ACHN (cell line): ENCODE measurements at regions not wholly inside any gene's neighbourhood (a gene's known extent, or its start where the extent isn't known, plus 50 kb on each side); places are given as distances from the start of the nearest gene placed in this dataset.
A peak's percentile ranks its signal among the peaks of the same experiment; 100 is the strongest.
"Not testable (repeated sequence)": the region's sequence is repeated elsewhere in the genome, so short reads cannot be mapped to it uniquely, and the experiment has no call there.

Experiments
- DNase-seq: peaks from one replicate; pipeline ENCODE4 v3.0.0-alpha.2; 2015
- in situ Hi-C: cut with HindIII; loops from 2 replicates; pipeline ENCODE4 v1.10.0; 2017; ENCODE audit warnings: low sequenced_read_pairs, low pct_ligation_motif_present, low pct_unique_long_range_greater_than_20kb

GRCh38 chr12:76292891-76293290 is 55.3 kb downstream of the BBS10 start:
- DNase-seq, in situ Hi-C loops: not testable (repeated sequence)

GRCh38 chr12:76292305-76292704 is 55.9 kb downstream of the BBS10 start:
- in situ Hi-C loops = not testable (repeated sequence)
- DNase-seq = peak; percentile 35

- in situ Hi-C loops = no loop called here
- no peak for DNase-seq
Measured at GRCh38 chr12:76290963-76291859, 57.0 kb downstream of the BBS10 start.

GRCh38 chr12:76288218-76288617 is 60.0 kb downstream of the BBS10 start:
- in situ Hi-C loops = no loop called here
- DNase-seq = no peak

- peak; percentile 26 for DNase-seq
- in situ Hi-C loops = no loop called here
Measured at GRCh38 chr12:76284816-76285750, 63.1 kb downstream of the BBS10 start.

GRCh38 chr12:76282744-76283143 is 65.5 kb downstream of the BBS10 start:
- in situ Hi-C loops = no loop called here
- DNase-seq = no peak

DNA sequence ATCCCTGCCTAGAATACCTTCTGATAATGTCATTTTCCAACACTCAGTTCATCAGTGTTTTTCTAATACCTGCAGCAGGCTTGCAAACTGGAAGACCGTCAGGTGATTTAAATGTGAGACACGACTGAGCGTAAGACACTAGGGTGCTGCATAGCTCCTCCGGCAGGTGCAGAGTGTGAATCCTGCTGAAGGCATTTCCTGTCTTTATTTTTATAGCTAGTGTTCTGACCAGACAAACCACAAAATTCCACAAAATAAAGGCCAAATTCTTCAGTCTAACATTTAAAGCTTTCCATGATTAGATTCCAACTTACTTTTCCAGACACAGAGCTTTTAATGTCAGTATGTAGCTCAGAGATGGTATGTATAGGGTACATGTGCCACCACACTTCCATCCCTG is 70.7 kb downstream of the BBS10 start:
- in situ Hi-C loops = no loop called here
- peak; percentile 72 for DNase-seq

DNA sequence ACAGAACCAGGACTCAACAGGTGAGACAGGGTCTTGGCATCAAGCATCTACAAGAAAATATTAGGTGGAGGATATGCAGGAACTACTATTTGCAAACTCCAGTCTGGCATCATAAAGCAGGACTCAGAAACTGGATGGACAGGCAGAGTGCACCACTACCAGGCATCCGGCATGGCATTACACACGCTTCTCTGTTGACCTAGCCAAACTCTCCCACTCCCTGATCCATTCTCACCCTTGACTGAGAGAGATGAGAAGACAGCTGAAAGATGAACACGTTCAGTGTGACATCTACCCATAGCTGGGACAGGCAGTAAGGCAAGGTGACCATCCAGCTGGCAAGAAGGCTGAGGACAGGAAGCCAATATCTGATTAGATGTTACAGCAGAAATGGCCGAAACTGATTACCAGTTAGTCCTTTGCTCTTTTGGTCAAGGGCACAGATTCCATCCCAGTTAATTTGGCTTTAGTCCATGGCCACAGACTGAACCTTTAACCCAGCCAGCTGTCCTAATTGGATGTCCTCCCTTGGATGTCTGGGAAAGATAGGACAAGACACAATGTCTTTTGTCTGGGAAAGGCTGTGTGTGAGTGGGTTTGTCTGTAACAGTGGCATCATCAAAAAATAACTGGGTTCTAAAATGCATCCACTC is 71.6 kb downstream of the BBS10 start:
- DNase-seq = no peak
- in situ Hi-C loops = no loop called here

- in situ Hi-C loops = no loop called here
- no peak for DNase-seq
Measured at GRCh38 chr12:76275511-76276093, 72.6 kb downstream of the BBS10 start.

DNA sequence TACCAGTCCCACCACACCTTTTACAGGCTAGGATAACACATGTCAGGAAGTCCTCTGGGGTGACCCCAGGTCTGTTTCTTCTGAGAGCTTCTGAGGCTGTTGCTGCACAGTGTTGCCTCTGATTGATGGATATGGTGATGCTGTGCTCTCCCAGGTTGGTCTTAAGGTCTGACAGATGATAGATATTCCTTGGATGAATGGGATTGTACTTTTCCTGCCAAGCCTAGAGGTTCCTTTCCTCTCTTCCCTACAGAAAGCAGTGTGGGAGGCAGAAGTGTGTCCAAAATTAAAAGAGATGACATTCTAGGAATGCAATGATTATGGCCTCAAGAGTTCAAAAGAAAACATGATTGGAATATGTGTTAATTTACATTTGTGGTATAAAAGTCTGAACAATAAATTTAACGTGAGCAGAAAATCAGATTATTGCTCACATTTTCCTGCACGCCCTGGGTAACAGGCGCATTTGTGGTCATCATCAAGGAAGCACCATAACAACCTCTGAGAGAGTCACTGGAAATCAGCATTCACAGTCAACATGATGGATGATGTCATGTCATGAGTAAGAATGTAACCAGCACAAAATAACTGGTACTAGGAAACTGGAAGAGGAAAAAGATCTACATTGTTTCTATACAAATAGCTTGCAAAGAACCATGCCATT is 73.7 kb downstream of the BBS10 start:
- DNase-seq = no peak
- in situ Hi-C loops = no loop called here

DNA sequence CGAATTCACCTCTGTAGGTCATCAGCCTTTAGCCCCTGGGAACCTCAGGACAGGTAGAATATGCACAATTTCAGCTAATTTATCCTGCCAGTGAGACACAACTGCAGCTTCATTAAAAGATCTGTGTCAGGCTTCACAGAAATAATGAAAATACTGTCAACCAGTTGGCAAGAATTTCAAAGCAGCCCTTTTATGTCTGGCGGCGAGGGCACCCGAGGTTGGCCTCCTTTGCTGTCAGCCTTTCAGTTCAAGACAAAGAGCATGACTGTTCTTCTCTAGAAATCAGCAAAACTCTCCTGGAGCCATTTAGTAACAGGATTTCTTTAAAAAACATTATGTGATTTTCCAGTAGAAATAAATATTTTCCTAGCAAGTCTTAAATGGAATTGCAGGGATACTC is 75.9 kb downstream of the BBS10 start:
- in situ Hi-C loops = no loop called here

DNA sequence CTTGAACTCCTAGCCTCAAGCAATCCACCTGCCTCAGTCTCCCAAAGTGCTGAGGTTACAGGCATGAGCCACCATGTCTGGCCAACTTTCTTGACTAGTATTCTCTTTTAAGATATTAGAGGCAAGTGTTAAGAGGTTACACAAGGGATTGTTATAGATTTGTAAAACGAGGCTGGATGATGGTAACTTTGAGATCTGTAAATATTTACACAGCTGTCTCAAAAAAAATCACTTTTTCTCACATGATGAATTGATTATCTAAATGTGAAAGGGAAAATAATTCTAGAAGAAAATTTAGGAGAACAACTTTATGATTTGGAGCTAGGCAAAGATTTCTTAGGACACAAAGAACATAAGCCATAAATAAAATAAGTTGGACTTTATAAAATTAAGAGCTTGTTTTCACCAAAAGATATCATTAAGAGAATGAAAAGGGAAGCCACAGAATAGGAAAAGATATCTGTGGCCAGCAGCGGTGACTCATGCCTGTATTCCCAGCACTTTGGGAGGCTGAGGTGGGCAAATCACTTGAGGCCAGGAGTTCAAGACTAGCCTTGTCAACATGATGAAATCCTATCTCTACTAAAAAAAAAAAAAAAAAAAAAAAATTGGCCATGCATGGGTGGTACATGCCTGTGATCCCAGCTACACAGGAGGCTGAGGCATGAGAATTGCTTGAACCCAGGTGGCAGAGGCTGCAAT is 77.4 kb downstream of the BBS10 start:
- in situ Hi-C loops = no loop called here
- no peak for DNase-seq

More for the DNA sequence above, 75.9 kb downstream of the BBS10 start:
- DNase-seq = no peak

DNA sequence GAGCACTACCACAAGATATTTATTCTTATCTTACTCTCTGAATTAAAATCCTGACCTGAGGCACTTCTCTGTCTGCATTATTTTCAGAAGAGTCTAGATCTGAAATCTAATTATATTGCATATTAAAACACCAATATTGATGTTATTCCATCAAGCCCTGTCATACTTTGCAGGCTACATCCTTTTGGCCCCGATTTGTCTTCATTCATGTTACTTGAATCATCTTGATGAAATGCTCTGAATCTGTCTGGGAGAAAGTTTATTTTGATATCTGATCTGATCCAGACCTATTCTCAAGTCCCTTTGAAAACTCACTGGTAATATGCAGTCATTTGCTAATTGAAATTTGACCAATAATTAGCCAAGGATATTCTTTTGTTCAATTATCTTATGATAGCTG is 79.9 kb downstream of the BBS10 start:
- DNase-seq = no peak
- in situ Hi-C loops = no loop called here

- peak; percentile 79 for DNase-seq
- in situ Hi-C loops = no loop called here
Measured at GRCh38 chr12:76266797-76267196, 81.4 kb downstream of the BBS10 start.

- no peak for DNase-seq
Measured at GRCh38 chr12:76265424-76266180, 82.6 kb downstream of the BBS10 start.

DNA sequence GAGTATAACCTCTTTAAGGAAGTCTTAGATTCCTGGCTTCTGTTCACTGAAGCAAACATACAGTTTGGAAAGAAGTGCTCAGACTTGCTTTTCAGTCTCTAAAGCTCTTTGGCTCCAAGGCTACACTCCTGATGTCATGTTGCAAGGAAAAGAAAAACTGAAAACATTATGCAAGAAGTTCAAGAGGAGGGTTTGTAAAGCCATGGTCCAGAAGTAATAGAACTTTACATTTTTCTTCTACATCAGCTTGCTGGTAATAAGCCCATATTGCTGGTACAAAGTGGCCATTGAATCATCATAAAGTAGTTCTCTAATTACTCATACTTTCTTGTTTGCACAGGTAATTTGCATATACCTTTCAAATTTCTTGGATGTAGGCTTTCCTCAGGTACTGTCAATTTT is 83.6 kb downstream of the BBS10 start:
- in situ Hi-C loops = no loop called here
- no peak for DNase-seq

More at GRCh38 chr12:76265424-76266180, 82.6 kb downstream of the BBS10 start:
- in situ Hi-C loops = no loop called here

- DNase-seq = no peak
- in situ Hi-C loops = no loop called here
Measured at GRCh38 chr12:76263696-76264095, 84.5 kb downstream of the BBS10 start.
